ENCODE measurements at regions not wholly inside any gene's neighbourhood (a gene's known extent, or its start where the extent isn't known, plus 50 kb on each side); places are given as distances from the start of the nearest gene placed in this dataset.

- no peaks in the 10 kb centered on the region for H3K4me1 ChIP-seq (ENCODE audit: insufficient read depth, low read length)
- intact Hi-C loops (cut with micrococcal nuclease), result no loop called here
- H3K36me3 ChIP-seq (ENCODE audit: insufficient read depth, low read length), result no peaks in the 10 kb centered on the region
- H3K4me1 Mint-ChIP-seq, result no peaks in the 10 kb centered on the region
- H3K9me3 ChIP-seq (ENCODE audit: control insufficient read depth in 1 of 2, low read length in 2 of 2), result no peaks in the 10 kb centered on the region
- H3K27ac Mint-ChIP-seq, result no peak overlapping the region
- no peaks in the 10 kb centered on the region for H3K27me3 Mint-ChIP-seq
- H3K4me3 ChIP-seq (ENCODE audit: low read length in 2 of 2), result no peak overlapping the region
- no peak overlapping the region for H3K27ac ChIP-seq (ENCODE audit: low read depth, low read length)
- ChIA-PET CTCF (ENCODE audit: partially characterized antibody) (no interaction called here), POLR2A (ENCODE audit: partially characterized antibody) (no interaction called here)
- H3K27me3 ChIP-seq (ENCODE audit: insufficient read depth, low read length), result no peaks in the 10 kb centered on the region
- no peak for DNase-seq
- peaks cover 0 to 19% (median 6%) of the 10 kb centered on the region in 8 donors for H3K9me3 Mint-ChIP-seq
- H3K36me3 Mint-ChIP-seq, result no peaks in the 10 kb centered on the region
- H3K4me3 Mint-ChIP-seq, result no peak overlapping the region
These were observed 662.5 kb upstream of the TENM4 start for GRCh38 chr11:80103142-80103859.

- Mint-ChIP-seq H3K4me1 (no peaks in the 10 kb centered on the region), H3K27me3 (no peaks in the 10 kb centered on the region), H3K36me3 (no peaks in the 10 kb centered on the region), H3K27ac (no peak overlapping the region), H3K9me3 (peaks cover 0 to 25% (median 9%) of the 10 kb centered on the region in 8 donors), H3K4me3 (no peak overlapping the region)
- no peaks in the 10 kb centered on the region for H3K27me3 ChIP-seq (ENCODE audit: insufficient read depth, low read length)
- H3K27ac ChIP-seq (ENCODE audit: low read depth, low read length), result no peak overlapping the region
- CTCF ChIA-PET (ENCODE audit: partially characterized antibody), result no interaction called here
- POLR2A ChIA-PET (ENCODE audit: partially characterized antibody), result no interaction called here
- no peaks in the 10 kb centered on the region for H3K9me3 ChIP-seq (ENCODE audit: control insufficient read depth in 1 of 2, low read length in 2 of 2)
- H3K4me3 ChIP-seq (ENCODE audit: low read length in 2 of 2), result no peak overlapping the region
- no peaks in the 10 kb centered on the region for H3K4me1 ChIP-seq (ENCODE audit: insufficient read depth, low read length)
- H3K36me3 ChIP-seq (ENCODE audit: insufficient read depth, low read length), result no peaks in the 10 kb centered on the region
- intact Hi-C loops (cut with micrococcal nuclease), result no loop called here
- DNase-seq, result no peak
These were observed 656.3 kb upstream of the TENM4 start for GRCh38 chr11:80097146-80097545.

- ChIA-PET CTCF (ENCODE audit: partially characterized antibody) (no interaction called here), POLR2A (ENCODE audit: partially characterized antibody) (no interaction called here)
- Mint-ChIP-seq H3K27me3 (no peaks in the 10 kb centered on the region), H3K27ac (no peak overlapping the region), H3K36me3 (no peaks in the 10 kb centered on the region), H3K9me3 (peaks cover 0 to 29% (median 9%) of the 10 kb centered on the region in 8 donors), H3K4me1 (no peaks in the 10 kb centered on the region), H3K4me3 (no peak overlapping the region)
- Histone ChIP-seq H3K9me3 (ENCODE audit: control insufficient read depth in 1 of 2, low read length in 2 of 2) (no peaks in the 10 kb centered on the region), H3K27me3 (ENCODE audit: insufficient read depth, low read length) (no peaks in the 10 kb centered on the region), H3K4me3 (ENCODE audit: low read length in 2 of 2) (no peak overlapping the region), H3K4me1 (ENCODE audit: insufficient read depth, low read length) (no peaks in the 10 kb centered on the region), H3K36me3 (ENCODE audit: insufficient read depth, low read length) (no peaks in the 10 kb centered on the region), H3K27ac (ENCODE audit: low read depth, low read length) (no peak overlapping the region)
- intact Hi-C loops (cut with micrococcal nuclease), result no loop called here
- DNase-seq, result no peak
These were observed 655.9 kb upstream of the TENM4 start for GRCh38 chr11:80096736-80097135.

- H3K4me3 Mint-ChIP-seq, result no peak overlapping the region
- H3K36me3 ChIP-seq (ENCODE audit: insufficient read depth, low read length), result no peaks in the 10 kb centered on the region
- DNase-seq, result no peak
- ChIA-PET CTCF (ENCODE audit: partially characterized antibody) (no interaction called here), POLR2A (ENCODE audit: partially characterized antibody) (no interaction called here)
- no peaks in the 10 kb centered on the region for H3K27me3 Mint-ChIP-seq
- no peaks in the 10 kb centered on the region for H3K27me3 ChIP-seq (ENCODE audit: insufficient read depth, low read length)
- intact Hi-C loops (cut with micrococcal nuclease), result no loop called here
- H3K9me3 ChIP-seq (ENCODE audit: control insufficient read depth in 1 of 2, low read length in 2 of 2), result no peaks in the 10 kb centered on the region
- no peaks in the 10 kb centered on the region for H3K36me3 Mint-ChIP-seq
- no peak overlapping the region for H3K27ac Mint-ChIP-seq
- no peak overlapping the region for H3K27ac ChIP-seq (ENCODE audit: low read depth, low read length)
- H3K9me3 Mint-ChIP-seq, result peaks cover 0 to 14% (median 7%) of the 10 kb centered on the region in 8 donors
- no peak overlapping the region for H3K4me3 ChIP-seq (ENCODE audit: low read length in 2 of 2)
- H3K4me1 Mint-ChIP-seq, result no peaks in the 10 kb centered on the region
- no peaks in the 10 kb centered on the region for H3K4me1 ChIP-seq (ENCODE audit: insufficient read depth, low read length)
These were observed 645.7 kb upstream of the TENM4 start for GRCh38 chr11:80086496-80087055.

- H3K4me1 ChIP-seq (ENCODE audit: insufficient read depth, low read length), result no peaks in the 10 kb centered on the region
- H3K27me3 ChIP-seq (ENCODE audit: insufficient read depth, low read length), result no peaks in the 10 kb centered on the region
- ChIA-PET POLR2A (ENCODE audit: partially characterized antibody) (no interaction called here), CTCF (ENCODE audit: partially characterized antibody) (no interaction called here)
- no peaks in the 10 kb centered on the region for H3K36me3 Mint-ChIP-seq
- no peak overlapping the region for H3K4me3 Mint-ChIP-seq
- no peaks in the 10 kb centered on the region for H3K9me3 ChIP-seq (ENCODE audit: control insufficient read depth in 1 of 2, low read length in 2 of 2)
- H3K27ac ChIP-seq (ENCODE audit: low read depth, low read length), result no peak overlapping the region
- no peak for DNase-seq
- H3K9me3 Mint-ChIP-seq, result peaks cover 0 to 15% (median 6%) of the 10 kb centered on the region in 8 donors
- H3K36me3 ChIP-seq (ENCODE audit: insufficient read depth, low read length), result no peaks in the 10 kb centered on the region
- intact Hi-C loops (cut with micrococcal nuclease), result no loop called here
- no peaks in the 10 kb centered on the region for H3K4me1 Mint-ChIP-seq
- H3K27ac Mint-ChIP-seq, result no peak overlapping the region
- H3K4me3 ChIP-seq (ENCODE audit: low read length in 2 of 2), result no peak overlapping the region
- H3K27me3 Mint-ChIP-seq, result no peaks in the 10 kb centered on the region
These were observed 644.7 kb upstream of the TENM4 start for GRCh38 chr11:80085563-80085962.

GRCh38 chr11:80084608-80085007 lies 643.8 kb upstream of the TENM4 start:
- ChIA-PET POLR2A (ENCODE audit: partially characterized antibody) (no interaction called here), CTCF (ENCODE audit: partially characterized antibody) (no interaction called here)
- H3K27ac Mint-ChIP-seq, result no peak overlapping the region
- H3K4me1 ChIP-seq (ENCODE audit: insufficient read depth, low read length), result no peaks in the 10 kb centered on the region
- peaks cover 0 to 12% (median 6%) of the 10 kb centered on the region in 8 donors for H3K9me3 Mint-ChIP-seq
- no peaks in the 10 kb centered on the region for H3K27me3 ChIP-seq (ENCODE audit: insufficient read depth, low read length)
- no peaks in the 10 kb centered on the region for H3K36me3 ChIP-seq (ENCODE audit: insufficient read depth, low read length)
- no peaks in the 10 kb centered on the region for H3K4me1 Mint-ChIP-seq
- no peaks in the 10 kb centered on the region for H3K36me3 Mint-ChIP-seq
- H3K9me3 ChIP-seq (ENCODE audit: control insufficient read depth in 1 of 2, low read length in 2 of 2), result no peaks in the 10 kb centered on the region
- intact Hi-C loops (cut with micrococcal nuclease), result no loop called here
- no peaks in the 10 kb centered on the region for H3K27me3 Mint-ChIP-seq
- no peak for DNase-seq
- no peak overlapping the region for H3K4me3 Mint-ChIP-seq
- no peak overlapping the region for H3K27ac ChIP-seq (ENCODE audit: low read depth, low read length)
- no peak overlapping the region for H3K4me3 ChIP-seq (ENCODE audit: low read length in 2 of 2)

- no peaks in the 10 kb centered on the region for H3K9me3 ChIP-seq (ENCODE audit: control insufficient read depth in 1 of 2, low read length in 2 of 2)
- no peak for DNase-seq
- no peaks in the 10 kb centered on the region for H3K4me1 ChIP-seq (ENCODE audit: insufficient read depth, low read length)
- intact Hi-C loops (cut with micrococcal nuclease), result no loop called here
- H3K27ac ChIP-seq (ENCODE audit: low read depth, low read length), result no peak overlapping the region
- ChIA-PET CTCF (ENCODE audit: partially characterized antibody) (no interaction called here), POLR2A (ENCODE audit: partially characterized antibody) (no interaction called here)
- no peaks in the 10 kb centered on the region for H3K27me3 ChIP-seq (ENCODE audit: insufficient read depth, low read length)
- H3K4me3 Mint-ChIP-seq, result no peak overlapping the region
- no peak overlapping the region for H3K27ac Mint-ChIP-seq
- peaks cover 0 to 12% (median 6%) of the 10 kb centered on the region in 8 donors for H3K9me3 Mint-ChIP-seq
- H3K36me3 Mint-ChIP-seq, result no peaks in the 10 kb centered on the region
- no peaks in the 10 kb centered on the region for H3K27me3 Mint-ChIP-seq
- no peaks in the 10 kb centered on the region for H3K4me1 Mint-ChIP-seq
- no peak overlapping the region for H3K4me3 ChIP-seq (ENCODE audit: low read length in 2 of 2)
- no peaks in the 10 kb centered on the region for H3K36me3 ChIP-seq (ENCODE audit: insufficient read depth, low read length)
These were observed 642.7 kb upstream of the TENM4 start for GRCh38 chr11:80083531-80083951.

Data from CD4-positive, alpha-beta memory T cell (primary cell).